ENCODE measurements at regions not wholly inside any gene's neighbourhood (a gene's known extent, or its start where the extent isn't known, plus 50 kb on each side); places are given as distances from the start of the nearest gene placed in this dataset.

- no peaks in the 10 kb centered on the region for H3K9me2 ChIP-seq (replicated peaks; ENCODE audit: control insufficient read depth, low read length)
- no peaks in the 10 kb centered on the region for H3K27me3 ChIP-seq (ENCODE audit: control insufficient read depth, low read length)
- H3K4me2 ChIP-seq (ENCODE audit: low read length) = peak overlapping the region; percentile 90
- H4K20me1 ChIP-seq (ENCODE audit: control insufficient read depth, insufficient read depth, low read depth, low read length) = no peaks in the 10 kb centered on the region
- peak overlapping the region; percentile 89 for H3K4me3 ChIP-seq (ENCODE audit: low read length)
- TF ChIP-seq EZH2phosphoT487 (IDR thresholded peaks at IDR 0.05; ENCODE audit: borderline replicate concordance, low read length) = no peak
- TF ChIP-seq CTCF (IDR thresholded peaks at IDR 0.05; ENCODE audit: low read depth, low read length, poor library complexity, severe bottlenecking) = no peak
- peaks cover 57% of the 10 kb centered on the region for H3K36me3 ChIP-seq (ENCODE audit: control insufficient read depth, low read length)
- peaks cover 27% of the 10 kb centered on the region for H3K9me3 ChIP-seq (ENCODE audit: control insufficient read depth, insufficient read depth, low read length)
- peaks cover 48% of the 10 kb centered on the region for H3F3A ChIP-seq (ENCODE audit: control insufficient read depth, insufficient read depth)
- peak overlapping the region; percentile 96 for H3K27ac ChIP-seq (ENCODE audit: low read depth, low read length)
- peaks cover 73% of the 10 kb centered on the region for H3K79me2 ChIP-seq (ENCODE audit: control insufficient read depth, low read length)
- H3K4me1 ChIP-seq (ENCODE audit: control insufficient read depth, low read length) = peaks cover 71% of the 10 kb centered on the region
These were observed 1324.8 kb downstream of the TMEM121 start for GRCh38 chr14:106850913-106851825.

DNA sequence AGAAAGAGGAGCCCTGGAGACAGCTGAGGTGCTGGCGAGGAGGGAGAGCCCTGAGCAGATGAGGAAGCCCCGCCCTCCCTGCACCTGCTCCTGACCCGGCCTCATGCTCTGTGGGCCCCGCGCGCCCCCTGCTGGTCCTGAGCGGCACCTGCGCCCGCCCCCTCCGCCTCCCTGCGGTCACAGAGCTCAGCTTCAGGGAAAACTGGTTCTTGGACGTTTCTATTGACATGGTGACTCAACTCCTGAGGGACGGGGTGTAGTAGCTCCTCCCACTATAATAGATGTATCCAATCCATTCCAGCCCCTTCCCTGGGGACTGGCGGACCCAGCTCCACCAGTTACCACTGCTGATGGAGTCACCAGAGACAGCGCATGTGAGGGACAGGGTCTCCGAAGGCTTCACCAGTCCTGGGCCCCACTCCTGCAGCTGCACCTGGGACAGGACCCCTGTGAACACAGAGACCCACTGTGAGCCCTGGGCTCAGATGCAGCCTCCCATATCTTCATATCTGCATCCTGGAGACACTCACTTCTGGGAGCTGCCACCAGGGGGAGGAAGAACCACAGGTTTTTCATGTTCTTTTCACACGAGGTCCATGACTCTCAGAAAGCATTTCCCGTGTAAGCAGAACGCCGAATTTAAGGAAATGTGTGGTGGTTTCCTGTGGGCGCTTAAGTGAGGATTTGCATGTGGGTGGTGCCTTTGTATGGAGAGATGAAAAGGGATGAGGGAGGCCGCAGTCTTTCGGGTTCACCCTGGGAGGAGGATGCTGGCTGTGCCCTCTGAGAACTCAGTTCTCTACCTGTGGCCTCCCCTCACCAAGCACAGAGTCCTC, 1346.4 kb downstream of the TMEM121 start:
- Histone ChIP-seq H3K4me3 (ENCODE audit: low read length) (peak overlapping the region; percentile 70), H3K36me3 (ENCODE audit: control insufficient read depth, low read length) (peaks cover 3% of the 10 kb centered on the region; the same call in 1 of the 2 replicates), H3F3A (ENCODE audit: control insufficient read depth, insufficient read depth) (peaks cover 19% of the 10 kb centered on the region), H3K9me3 (ENCODE audit: control insufficient read depth, insufficient read depth, low read length) (peaks cover 13% of the 10 kb centered on the region), H3K4me1 (ENCODE audit: control insufficient read depth, low read length) (peaks cover 63% of the 10 kb centered on the region), H3K27ac (ENCODE audit: low read depth, low read length) (peak overlapping the region; percentile 88), H3K4me2 (ENCODE audit: low read length) (peak overlapping the region; percentile 85), H4K20me1 (ENCODE audit: control insufficient read depth, insufficient read depth, low read depth, low read length) (no peaks in the 10 kb centered on the region), H3K27me3 (ENCODE audit: control insufficient read depth, low read length) (no peaks in the 10 kb centered on the region), H3K79me2 (ENCODE audit: control insufficient read depth, low read length) (no peaks in the 10 kb centered on the region), H3K9me2 (replicated peaks; ENCODE audit: control insufficient read depth, low read length) (no peaks in the 10 kb centered on the region)
- TF ChIP-seq CTCF (IDR thresholded peaks at IDR 0.05; ENCODE audit: low read depth, low read length, poor library complexity, severe bottlenecking) (peak; percentile 75), EZH2phosphoT487 (IDR thresholded peaks at IDR 0.05; ENCODE audit: borderline replicate concordance, low read length) (no peak)

DNA sequence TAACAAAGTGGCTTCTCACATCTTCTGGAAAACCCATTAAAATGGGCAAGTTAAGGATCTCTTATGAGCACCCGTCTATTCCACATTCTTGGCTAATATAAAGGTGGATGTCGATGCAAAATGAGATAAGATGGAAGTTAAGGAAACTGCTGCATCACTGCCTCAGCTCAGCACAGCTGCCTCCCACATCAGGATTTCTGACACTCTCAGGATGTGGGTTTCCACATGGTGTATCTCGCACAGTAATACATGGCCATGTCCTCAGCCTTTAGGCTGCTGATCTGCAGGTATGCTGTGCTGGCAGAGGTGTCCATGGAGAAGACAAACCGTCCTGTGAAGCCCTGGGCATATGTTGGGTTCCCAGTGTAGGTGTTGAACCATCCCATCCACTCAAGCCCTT, 1348.0 kb downstream of the TMEM121 start:
- TF ChIP-seq EZH2phosphoT487 (IDR thresholded peaks at IDR 0.05; ENCODE audit: borderline replicate concordance, low read length) (no peak), CTCF (IDR thresholded peaks at IDR 0.05; ENCODE audit: low read depth, low read length, poor library complexity, severe bottlenecking) (no peak)
- H3K9me2 ChIP-seq (replicated peaks; ENCODE audit: control insufficient read depth, low read length) = no peaks in the 10 kb centered on the region
- H3K4me3 ChIP-seq (ENCODE audit: low read length) = peak overlapping the region; percentile 70
- H3K27ac ChIP-seq (ENCODE audit: low read depth, low read length) = peak overlapping the region; percentile 88
- peaks cover 19% of the 10 kb centered on the region for H3K9me3 ChIP-seq (ENCODE audit: control insufficient read depth, insufficient read depth, low read length)
- H4K20me1 ChIP-seq (ENCODE audit: control insufficient read depth, insufficient read depth, low read depth, low read length) = no peaks in the 10 kb centered on the region
- H3K4me2 ChIP-seq (ENCODE audit: low read length) = peak overlapping the region; percentile 85
- peaks cover 3% of the 10 kb centered on the region; the same call in 1 of the 2 replicates for H3K36me3 ChIP-seq (ENCODE audit: control insufficient read depth, low read length)
- peaks cover 73% of the 10 kb centered on the region for H3K4me1 ChIP-seq (ENCODE audit: control insufficient read depth, low read length)
- no peaks in the 10 kb centered on the region for H3K79me2 ChIP-seq (ENCODE audit: control insufficient read depth, low read length)
- H3F3A ChIP-seq (ENCODE audit: control insufficient read depth, insufficient read depth) = peaks cover 19% of the 10 kb centered on the region
- no peaks in the 10 kb centered on the region for H3K27me3 ChIP-seq (ENCODE audit: control insufficient read depth, low read length)

Measured in DOHH2 (cell line).